K562 (cell line): ENCODE measurements at regions not wholly inside any gene's neighbourhood (a gene's known extent, or its start where the extent isn't known, plus 50 kb on each side); places are given as distances from the start of the nearest gene placed in this dataset.
A peak's percentile ranks its signal among the peaks of the same experiment; 100 is the strongest.

ENCODE experiments used
- ATAC-seq: fragments of 200-7000 bp; cut with Tn5 transposase; 3 replicates; pipeline ENCODE4 v1.9.1; 2020; ENCODE audit warnings: moderate library complexity
- BruUV-seq: library from RNA; stranded (reverse); fragments of 400-500 nt; replicated peaks from 2 replicates; lab custom pipeline; 2021; lab: Mats Ljungman, UMichigan
- CTCF ChIA-PET: fragments of 300-600 bp; formaldehyde crosslinking; extraction: SDS; loops from one replicate; lab custom pipeline; 2021; ENCODE audit warnings: low intra/inter-chr PET ratio; lab: Yijun Ruan, JAX
- POLR2A ChIA-PET: fragments of 300-600, 350-650 bp; sonication (Branson Sonifier 250); formaldehyde crosslinking; extraction: SDS; loops from one replicate; lab custom pipeline; 2021; ENCODE audit warnings: antibody characterized with exemption, inconsistent platforms; lab: Yijun Ruan, JAX
- DNase-seq, 4 experiments: peaks; one replicate each; pipeline versions ENCODE4 v3.0.0 to v3.0.0-alpha.2; 2011 to 2018; ENCODE audit warnings: low spot score in 3 of 4, mixed read lengths in 3 of 4; ENCODE audit errors: extremely low read depth in 1 of 4
- FAIRE-seq: peaks from 2 replicates; lab custom pipeline; 2011; peaks lifted over from hg19 to GRCh38; lab: Jason Lieb, UNC
- H2AFZ ChIP-seq: 2 replicates; pipeline ENCODE4 v1.6.0; 2011; ENCODE audit warnings: low read depth, low read length, control low read depth, inconsistent platforms
- H3K27ac ChIP-seq: fragments of 200-600 bp; 3 replicates; pipeline ENCODE4 v1.8.0; 2011; ENCODE audit warnings: low read depth, mild to moderate bottlenecking, control low read depth, inconsistent platforms, low read length, moderate library complexity, mixed read lengths; ENCODE audit errors: extremely low read depth
- H3K27me3 ChIP-seq, 2 experiments: fragments of 300-600 bp in 1 of 2; 2 replicates in 1 of 2; 3 replicates in 1 of 2; pipeline versions ENCODE4 v1.6.0 to v1.8.0; 2011; ENCODE audit warnings: inconsistent platforms in 2 of 2, low read length in 2 of 2, mild to moderate bottlenecking in 1 of 2, mixed read lengths in 1 of 2, moderate library complexity in 1 of 2; ENCODE audit not compliant: control insufficient read depth in 2 of 2, insufficient read depth in 2 of 2
- H3K36me3 ChIP-seq: fragments of 300-600 bp; 3 replicates; pipeline ENCODE4 v1.8.0; 2011; ENCODE audit warnings: mild to moderate bottlenecking, low read length, inconsistent platforms; ENCODE audit not compliant: control insufficient read depth, insufficient read depth
- H3K4me1 ChIP-seq, 2 experiments: fragments of 200-600 bp in 1 of 2; replicated peaks in 1 of 2; 2 replicates in 1 of 2; 3 replicates in 1 of 2; pipeline versions ENCODE4 v1.5.1 to v1.8.0; 2011; ENCODE audit warnings: inconsistent platforms in 2 of 2, low read length in 2 of 2, mild to moderate bottlenecking in 1 of 2, mixed read lengths in 1 of 2, moderate library complexity in 1 of 2; ENCODE audit not compliant: control insufficient read depth in 2 of 2, insufficient read depth in 2 of 2
- H3K4me2 ChIP-seq: 2 replicates; pipeline ENCODE4 v1.6.1; 2011; ENCODE audit warnings: low read length, control low read depth, inconsistent platforms, mixed read lengths; ENCODE audit not compliant: insufficient read depth
- H3K4me3 ChIP-seq: fragments of 200-600 bp; sonication (generic), shearing (Covaris generic); 2 replicates; pipeline ENCODE4 v1.5.1; 2016; ENCODE audit warnings: control low read depth, inconsistent platforms
- H3K79me2 ChIP-seq: fragments of 200-600 bp; 3 replicates; pipeline ENCODE4 v1.8.0; 2011; ENCODE audit warnings: low read length, inconsistent platforms; ENCODE audit not compliant: control insufficient read depth, insufficient read depth
- H3K9ac ChIP-seq, 2 experiments: 2 replicates each; pipeline versions ENCODE4 v1.6.0 to v1.6.1; 2011; ENCODE audit warnings: low read depth in 2 of 2, low read length in 2 of 2, control low read depth in 1 of 2, inconsistent platforms in 1 of 2, mild to moderate bottlenecking in 1 of 2, mixed read lengths in 1 of 2; ENCODE audit not compliant: insufficient read depth in 1 of 2
- H3K9me1 ChIP-seq: one replicate; pipeline ENCODE4 v1.6.0; 2011; ENCODE audit warnings: inconsistent platforms, mild to moderate bottlenecking, low read length, moderate library complexity; ENCODE audit not compliant: control insufficient read depth, insufficient read depth
- H3K9me3 ChIP-seq: replicated peaks from 2 replicates; pipeline ENCODE4 v1.5.1; 2011; ENCODE audit warnings: low read depth, low read length, inconsistent platforms; ENCODE audit not compliant: control insufficient read depth, insufficient read depth
- H4K20me1 ChIP-seq: replicated peaks from 2 replicates; pipeline ENCODE4 v1.6.1; 2011; ENCODE audit warnings: low read length, inconsistent platforms, mixed read lengths; ENCODE audit not compliant: control insufficient read depth, insufficient read depth
- FIP1L1 ChIP-seq: fragments of 200-400 bp; formaldehyde crosslinking; IDR thresholded peaks from 2 replicates; pipeline ENCODE4 v1.6.1; 2018; ENCODE audit warnings: mild to moderate bottlenecking, low read depth, low read length; ENCODE audit not compliant: poor library complexity, severe bottlenecking
- HNRNPH1 ChIP-seq: fragments of 200-400 bp; formaldehyde crosslinking; optimal IDR thresholded peaks from 2 replicates; pipeline ENCODE3; 2017; ENCODE audit warnings: low read depth, mild to moderate bottlenecking, low read length, moderate library complexity
- MAZ ChIP-seq, 2 experiments: fragments of 450-650 bp in 1 of 2; sonication (generic) in 1 of 2; formaldehyde crosslinking; IDR thresholded peaks in 1 of 2; conservative IDR thresholded peaks in 1 of 2; 2 replicates each; pipeline versions ENCODE4 v1.4.0 to v1.5.0; 2020; ENCODE audit warnings: mild to moderate bottlenecking in 1 of 2, missing genetic modification reagents in 1 of 2
- TEAD4 ChIP-seq, 2 experiments: sonication (generic) in 1 of 2; formaldehyde crosslinking in 1 of 2; IDR thresholded peaks; 2 replicates each; pipeline versions ENCODE4 v1.6.1 to v1.8.0; 2012 to 2022; ENCODE audit warnings: borderline replicate concordance in 1 of 2, inconsistent platforms in 1 of 2, low read length in 1 of 2, mild to moderate bottlenecking in 1 of 2, missing genetic modification reagents in 1 of 2
- ZNF263 ChIP-seq: sonication (generic); formaldehyde crosslinking; IDR thresholded peaks from 2 replicates; pipeline ENCODE4 v1.8.0; 2022; ENCODE audit warnings: mild to moderate bottlenecking, missing genetic modification reagents, borderline replicate concordance
- WGBS: fragments of 100-300 bp; shearing (Covaris generic); methylation state at CpG from one replicate; pipeline ENCODE4 v1.1.6; 2016; ENCODE audit warnings: low coverage, mixed read lengths; ENCODE audit not compliant: insufficient coverage; ENCODE audit errors: missing lambda C conversion rate; 5-methylcytosine and 5-hydroxymethylcytosine counted together
- in situ Hi-C: fragments of 300-500 bp; cut with MboI; formaldehyde crosslinking; loops from 4 replicates; pipeline ENCODE4 v1.15.0; 2018; ENCODE audit warnings: inconsistent platforms, mixed read lengths
- intact Hi-C: fragments of 100-400 bp; cut with micrococcal nuclease; formaldehyde crosslinking; loops from 2 replicates; pipeline ENCODE4 v1.14.2; 2022
- TF ChIP-seq, protein P1 (sequence below): fragments of 250-450 bp; sonication (Bioruptor Pico); IDR thresholded peaks from 2 replicates; pipeline ENCODE4 v1.4.0; 2020
- TF ChIP-seq, protein P2 (sequence below): fragments of 250-450 bp; sonication (Bioruptor Pico); IDR thresholded peaks from 2 replicates; pipeline ENCODE4 v1.5.0; 2022; ENCODE audit warnings: mild to moderate bottlenecking

DNA sequence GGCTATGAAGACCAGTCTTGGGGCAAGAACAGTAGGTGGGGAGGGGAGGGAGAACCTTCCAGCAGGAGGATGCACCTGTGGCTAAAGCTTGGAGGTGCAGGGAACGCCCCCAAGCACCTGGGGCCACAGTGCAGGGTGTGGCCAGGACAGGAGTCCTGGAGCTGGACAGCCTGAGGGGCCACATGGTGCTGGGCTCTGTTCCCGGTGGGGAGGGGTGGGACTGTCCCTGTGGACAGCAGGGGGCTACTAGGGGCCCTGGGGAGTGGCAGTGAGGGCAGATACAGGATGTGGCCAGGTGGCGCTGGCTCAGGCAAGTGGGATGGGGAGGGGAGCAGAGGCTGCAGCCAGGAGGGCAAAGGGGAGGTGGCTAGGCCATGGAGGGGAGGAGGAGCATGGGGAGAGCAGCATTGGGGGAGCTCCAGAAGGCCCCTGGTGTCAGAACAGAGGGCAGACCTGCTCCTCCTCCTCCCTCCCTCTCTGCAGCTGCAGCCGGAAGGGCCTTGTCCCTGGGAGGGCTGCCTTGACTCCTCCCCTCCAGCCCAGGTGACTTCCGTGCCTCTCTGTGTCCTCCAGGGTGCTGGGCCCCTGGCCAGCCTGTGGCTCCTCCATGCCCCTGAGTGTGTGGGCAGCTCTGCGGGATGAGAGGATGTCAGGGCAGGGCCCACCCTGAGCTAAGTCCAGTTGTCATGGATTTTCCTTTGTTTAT, 68.4 kb upstream of the DLK1 start:
- CTCF ChIA-PET: no interaction called here
- Histone ChIP-seq H3K9ac (no peak overlapping the region), H3K4me2 (no peak overlapping the region), H4K20me1 (no peaks in the 10 kb centered on the region), H3K79me2 (no peaks in the 10 kb centered on the region), H3K4me1 (peaks cover 10 to 38% of the 10 kb centered on the region in 2 experiments; a peak in 3 of 5 replicates), H3K27ac (no peak overlapping the region), H2AFZ (no peak overlapping the region; the same call in 1 of the 2 replicates), H3K9me1 (no peaks in the 10 kb centered on the region), H3K9me3 (no peaks in the 10 kb centered on the region), H3K27me3 (no peaks in the 10 kb centered on the region), H3K36me3 (no peaks in the 10 kb centered on the region), H3K4me3 (no peak overlapping the region)
- no peak for TF ChIP-seq FIP1L1
- TF ChIP-seq ZNF263 (CRISPR knock-in tag): peak; percentile 81
- DNase-seq: peak; percentile 35 to 43 (median 40)
- intact Hi-C loops (no loop called here), in situ Hi-C loops (no loop called here)
- no TSS peak for BruUV-seq
- FAIRE-seq: no peak
- POLR2A ChIA-PET: no interaction called here
- 24% methylated on average over 4 of the region's 6 CpGs for WGBS
- ATAC-seq: peak; percentile 67

DNA sequence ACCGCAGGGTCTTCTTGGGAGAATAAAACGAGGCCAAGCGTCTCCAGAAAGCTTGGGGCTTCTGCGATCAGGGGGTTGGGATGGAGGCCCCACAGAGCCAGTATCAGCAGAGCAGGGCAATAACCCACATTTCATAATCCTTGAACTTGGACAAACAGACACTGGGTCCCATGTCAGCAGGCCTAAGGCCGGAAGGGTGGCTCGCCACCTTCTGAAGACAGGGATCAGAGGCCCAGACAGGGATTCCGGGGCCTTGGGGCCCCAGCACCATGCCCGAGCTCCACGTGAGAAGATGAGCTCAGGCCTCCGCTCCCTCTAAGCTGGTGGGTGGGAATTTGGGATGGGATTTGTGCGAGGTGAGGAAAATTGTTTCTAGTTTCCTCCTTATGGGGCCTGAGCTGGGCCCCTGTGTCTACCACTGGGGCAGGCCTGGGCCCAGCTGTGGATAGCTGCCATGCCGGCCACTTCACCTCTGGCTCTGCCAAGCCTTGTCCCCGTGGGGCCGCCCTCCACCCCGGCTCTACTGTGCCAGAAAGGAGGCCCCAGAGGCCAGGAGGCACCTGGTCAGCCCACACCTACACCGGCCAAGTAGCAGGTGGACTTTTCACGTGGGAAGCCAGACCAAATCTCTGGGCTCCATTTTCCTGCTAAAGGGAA, 67.2 kb upstream of the DLK1 start:
- no peak overlapping the region for H3K4me3 ChIP-seq
- no peak overlapping the region for H2AFZ ChIP-seq
- no peak overlapping the region for H3K27ac ChIP-seq
- H3K9me1 ChIP-seq: no peaks in the 10 kb centered on the region
- FAIRE-seq (no peak), DNase-seq (no peak), ATAC-seq (no peak)
- 91% methylated on average over 4 of the region's 17 CpGs for WGBS
- no peaks in the 10 kb centered on the region for H3K79me2 ChIP-seq
- no TSS peak for BruUV-seq
- in situ Hi-C loops: loop anchor here (5.0 to 10.0 kb wide), 2 partner anchors 185 to 238 kb away; no protein-coding TSS in a partner anchor
- no peaks in the 10 kb centered on the region for H3K36me3 ChIP-seq
- H4K20me1 ChIP-seq: no peaks in the 10 kb centered on the region
- ChIA-PET CTCF (no interaction called here), POLR2A (interaction anchor here (0.6 kb wide), 1 partner anchor 160 kb away, joined by 3 read pairs; no protein-coding TSS in a partner anchor)
- intact Hi-C loops: loop anchor here (5.0 kb wide), 1 partner anchor 38 kb away; no protein-coding TSS in a partner anchor
- H3K9me3 ChIP-seq: 0 out of 2 replicates have a peak, but pooled peaks cover 1% of the 10 kb centered on the region
- peaks cover 7 to 31% of the 10 kb centered on the region in 2 experiments; a peak in 3 of 5 replicates for H3K4me1 ChIP-seq
- H3K9ac ChIP-seq: no peak overlapping the region
- H3K27me3 ChIP-seq: no peaks in the 10 kb centered on the region
- H3K4me2 ChIP-seq: no peak overlapping the region
- TF ChIP-seq, protein P1, sequence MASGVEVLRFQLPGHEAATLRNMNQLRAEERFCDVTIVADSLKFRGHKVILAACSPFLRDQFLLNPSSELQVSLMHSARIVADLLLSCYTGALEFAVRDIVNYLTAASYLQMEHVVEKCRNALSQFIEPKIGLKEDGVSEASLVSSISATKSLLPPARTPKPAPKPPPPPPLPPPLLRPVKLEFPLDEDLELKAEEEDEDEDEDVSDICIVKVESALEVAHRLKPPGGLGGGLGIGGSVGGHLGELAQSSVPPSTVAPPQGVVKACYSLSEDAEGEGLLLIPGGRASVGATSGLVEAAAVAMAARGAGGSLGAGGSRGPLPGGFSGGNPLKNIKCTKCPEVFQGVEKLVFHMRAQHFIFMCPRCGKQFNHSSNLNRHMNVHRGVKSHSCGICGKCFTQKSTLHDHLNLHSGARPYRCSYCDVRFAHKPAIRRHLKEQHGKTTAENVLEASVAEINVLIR (CRISPR knock-in tag): no peak
- TF ChIP-seq MAZ (CRISPR knock-in tag; conservative IDR thresholded peaks at IDR 0.05 in 1 of 2, IDR thresholded peaks at IDR 0.05 in 1 of 2) (no peak), TEAD4 (IDR thresholded peaks at IDR 0.05; ENCODE audit: low read length) (no peak), TEAD4 (CRISPR knock-in tag; IDR thresholded peaks at IDR 0.05; ENCODE audit: borderline replicate concordance) (no peak), HNRNPH1 (no peak)
- TF ChIP-seq, protein P2, sequence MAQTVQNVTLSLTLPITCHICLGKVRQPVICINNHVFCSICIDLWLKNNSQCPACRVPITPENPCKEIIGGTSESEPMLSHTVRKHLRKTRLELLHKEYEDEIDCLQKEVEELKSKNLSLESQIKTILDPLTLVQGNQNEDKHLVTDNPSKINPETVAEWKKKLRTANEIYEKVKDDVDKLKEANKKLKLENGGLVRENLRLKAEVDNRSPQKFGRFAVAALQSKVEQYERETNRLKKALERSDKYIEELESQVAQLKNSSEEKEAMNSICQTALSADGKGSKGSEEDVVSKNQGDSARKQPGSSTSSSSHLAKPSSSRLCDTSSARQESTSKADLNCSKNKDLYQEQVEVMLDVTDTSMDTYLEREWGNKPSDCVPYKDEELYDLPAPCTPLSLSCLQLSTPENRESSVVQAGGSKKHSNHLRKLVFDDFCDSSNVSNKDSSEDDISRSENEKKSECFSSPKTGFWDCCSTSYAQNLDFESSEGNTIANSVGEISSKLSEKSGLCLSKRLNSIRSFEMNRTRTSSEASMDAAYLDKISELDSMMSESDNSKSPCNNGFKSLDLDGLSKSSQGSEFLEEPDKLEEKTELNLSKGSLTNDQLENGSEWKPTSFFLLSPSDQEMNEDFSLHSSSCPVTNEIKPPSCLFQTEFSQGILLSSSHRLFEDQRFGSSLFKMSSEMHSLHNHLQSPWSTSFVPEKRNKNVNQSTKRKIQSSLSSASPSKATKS (CRISPR knock-in tag): no peak
